PC-3 (cell line): ENCODE measurements at regions not wholly inside any gene's neighbourhood (a gene's known extent, or its start where the extent isn't known, plus 50 kb on each side); places are given as distances from the start of the nearest gene placed in this dataset.

Source experiments
- ATAC-seq: fragments of 200-7000 bp; cut with Tn5 transposase; 2 replicates; pipeline ENCODE4 v1.9.1; 2020; ENCODE audit warnings: mild to moderate bottlenecking, moderate library complexity
- BruUV-seq: library from RNA; stranded (reverse); fragments of 400-500 nt; replicated peaks from 2 replicates; lab custom pipeline; 2021; lab: Mats Ljungman, UMichigan
- CTCF ChIA-PET: fragments of 300-600 bp; sonication (Branson Sonifier 250); formaldehyde crosslinking; loops from one replicate; lab custom pipeline; 2022; ENCODE audit warnings: antibody characterized with exemption; lab: Charles Lee
- POLR2A ChIA-PET: fragments of 300-600 bp; sonication (Branson Sonifier 250); formaldehyde crosslinking; loops from one replicate; lab custom pipeline; 2022; ENCODE audit warnings: antibody characterized with exemption; ENCODE audit not compliant: unreplicated experiment; lab: Charles Lee
- DNase-seq: peaks from one replicate; pipeline ENCODE4 v3.0.0-alpha.2; 2015
- H2AFZ ChIP-seq: fragments of 300-600 bp; sonication (generic); 2 replicates; pipeline ENCODE4 v1.6.0; 2016; ENCODE audit warnings: antibody characterized with exemption, low read length
- H3F3A ChIP-seq: fragments of 300-600 bp; sonication (generic); one replicate; pipeline ENCODE4 v1.6.0; 2017; ENCODE audit warnings: antibody characterized with exemption, low read length, control low read depth, mild to moderate bottlenecking; ENCODE audit not compliant: unreplicated experiment
- H3K27ac ChIP-seq: fragments of 300-600 bp; sonication (generic); 2 replicates; pipeline ENCODE4 v1.5.1; 2016; ENCODE audit warnings: mild to moderate bottlenecking, low read length
- H3K27me3 ChIP-seq: fragments of 300-600 bp; sonication (generic); 2 replicates; pipeline ENCODE4 v1.6.1; 2016; ENCODE audit warnings: low read length, mixed read lengths
- H3K36me3 ChIP-seq: fragments of 300-600 bp; sonication (generic); 2 replicates; pipeline ENCODE4 v1.6.1; 2016; ENCODE audit warnings: low read depth, mixed run types, low read length, mixed read lengths
- H3K4me1 ChIP-seq: fragments of 300-600 bp; sonication (generic); 2 replicates; pipeline ENCODE4 v1.5.1; 2016; ENCODE audit warnings: low read length; ENCODE audit not compliant: insufficient read depth
- H3K4me2 ChIP-seq: fragments of 300-600 bp; sonication (generic); 2 replicates; pipeline ENCODE4 v1.6.0; 2016; ENCODE audit warnings: low read length
- H3K4me3 ChIP-seq: fragments of 300-600 bp; sonication (generic); 2 replicates; pipeline ENCODE4 v1.5.1; 2016; ENCODE audit warnings: mild to moderate bottlenecking, low read length, mixed read lengths
- H3K79me2 ChIP-seq: fragments of 300-600 bp; sonication (generic); 2 replicates; pipeline ENCODE4 v1.6.1; 2017; ENCODE audit warnings: low read length, mixed read lengths
- H3K9ac ChIP-seq: fragments of 300-600 bp; sonication (generic); 2 replicates; pipeline ENCODE4 v1.6.0; 2016; ENCODE audit warnings: mild to moderate bottlenecking, low read length
- H3K9me2 ChIP-seq: fragments of 300-600 bp; sonication (generic); replicated peaks from 2 replicates; pipeline ENCODE4 v1.6.1; 2016; ENCODE audit warnings: mixed run types, low read length, mixed read lengths
- H3K9me3 ChIP-seq: fragments of 300-600 bp; sonication (generic); 2 replicates; pipeline ENCODE4 v1.6.1; 2016; ENCODE audit warnings: low read length, mixed read lengths
- H4K20me1 ChIP-seq: fragments of 300-600 bp; sonication (generic); 2 replicates; pipeline ENCODE4 v1.6.1; 2016; ENCODE audit warnings: low read length, mixed read lengths
- CTCF ChIP-seq: fragments of 300-600 bp; sonication (generic); conservative IDR thresholded peaks from 2 replicates; pipeline ENCODE4 v1.5.1; 2017; ENCODE audit warnings: antibody characterized with exemption, low read depth, mild to moderate bottlenecking, low read length
- EZH2 ChIP-seq: fragments of 300-600 bp; sonication (generic); IDR thresholded peaks from one replicate; pipeline ENCODE4 v1.6.1; 2017; ENCODE audit warnings: antibody characterized with exemption, mild to moderate bottlenecking, low read length; ENCODE audit not compliant: unreplicated experiment
- EZH2phosphoT487 ChIP-seq: fragments of 300-600 bp; sonication (generic); IDR thresholded peaks from 2 replicates; pipeline ENCODE4 v1.6.1; 2018; ENCODE audit warnings: mild to moderate bottlenecking, antibody characterized with exemption, low read length, borderline replicate concordance
- intact Hi-C: fragments of 100-400 bp; cut with micrococcal nuclease; formaldehyde crosslinking; loops from 2 replicates; pipeline ENCODE4 v1.9.0; 2023

- Histone ChIP-seq H3K36me3 (no peaks in the 10 kb centered on the region), H3K79me2 (no peaks in the 10 kb centered on the region), H3F3A (no peaks in the 10 kb centered on the region), H3K4me2 (no peak overlapping the region), H3K9me3 (no peaks in the 10 kb centered on the region), H3K4me3 (no peak overlapping the region), H3K9me2 (no peaks in the 10 kb centered on the region), H3K9ac (no peak overlapping the region), H4K20me1 (no peaks in the 10 kb centered on the region), H3K4me1 (no peaks in the 10 kb centered on the region), H3K27me3 (no peaks in the 10 kb centered on the region), H3K27ac (no peak overlapping the region), H2AFZ (no peak overlapping the region)
- ATAC-seq (no peak), DNase-seq (peak; percentile 11)
- no TSS peak for BruUV-seq
- ChIA-PET CTCF (interaction anchor here (0.7 to 2.0 kb wide), 5 partner anchors 15 to 739 kb away, joined by 3 to 11 read pairs (median 4); no protein-coding TSS in a partner anchor), POLR2A (no interaction called here)
- no peak for TF ChIP-seq CTCF
- no peak for TF ChIP-seq EZH2phosphoT487
- no peak for TF ChIP-seq EZH2
- intact Hi-C loops: loop anchor here (5.0 kb wide), 1 partner anchor 198 kb away; no protein-coding TSS in a partner anchor
Measured at GRCh38 chr10:69715156-69715898, 85.3 kb downstream of the FAM241B start.

- Histone ChIP-seq H3K27me3 (no peaks in the 10 kb centered on the region), H3K27ac (no peak overlapping the region), H3K9ac (no peak overlapping the region), H3F3A (no peaks in the 10 kb centered on the region), H4K20me1 (no peaks in the 10 kb centered on the region), H3K9me3 (no peaks in the 10 kb centered on the region), H2AFZ (no peak overlapping the region), H3K4me3 (no peak overlapping the region), H3K9me2 (no peaks in the 10 kb centered on the region), H3K4me1 (no peaks in the 10 kb centered on the region), H3K4me2 (no peak overlapping the region), H3K36me3 (no peaks in the 10 kb centered on the region), H3K79me2 (no peaks in the 10 kb centered on the region)
- intact Hi-C loops: loop anchor here (5.0 kb wide), 1 partner anchor 199 kb away; no protein-coding TSS in a partner anchor
- no TSS peak for BruUV-seq
- CTCF ChIA-PET: interaction anchor here (0.7 to 2.0 kb wide), 8 partner anchors 16 to 739 kb away, joined by 3 to 11 read pairs (median 3); no protein-coding TSS in a partner anchor
- TF ChIP-seq EZH2phosphoT487: no peak
- DNase-seq: peak; percentile 44
- ATAC-seq: peak; percentile 45
- POLR2A ChIA-PET: interaction anchor here (0.7 kb wide), 1 partner anchor 15 kb away, joined by 3 read pairs; no protein-coding TSS in a partner anchor
Measured at GRCh38 chr10:69715899-69716606, 85.7 kb upstream of the COL13A1 start.

- POLR2A ChIA-PET: interaction anchor here (0.7 kb wide), 1 partner anchor 14 kb away, joined by 3 read pairs; no protein-coding TSS in a partner anchor
- Histone ChIP-seq H3K27me3 (no peaks in the 10 kb centered on the region), H3K9ac (no peak overlapping the region), H2AFZ (no peak overlapping the region; the same call in 1 of the 2 replicates), H3K9me2 (no peaks in the 10 kb centered on the region), H3F3A (no peaks in the 10 kb centered on the region), H3K4me3 (no peak overlapping the region), H4K20me1 (no peaks in the 10 kb centered on the region), H3K79me2 (no peaks in the 10 kb centered on the region), H3K4me2 (no peak overlapping the region), H3K27ac (no peak overlapping the region), H3K36me3 (no peaks in the 10 kb centered on the region), H3K9me3 (no peaks in the 10 kb centered on the region), H3K4me1 (peaks cover 3% of the 10 kb centered on the region; the same call in 1 of the 2 replicates)
- ATAC-seq (peak; percentile 93), DNase-seq (peak; percentile 95)
- CTCF ChIA-PET: interaction anchor here (0.5 to 2.0 kb wide), 5 partner anchors 17 to 84 kb away, joined by 3 to 8 read pairs (median 3); no protein-coding TSS in a partner anchor
- intact Hi-C loops: loop anchor here (1.0 to 5.0 kb wide), 3 partner anchors 21 to 200 kb away; no protein-coding TSS in a partner anchor
- BruUV-seq: no TSS peak
- TF ChIP-seq CTCF (peak; percentile 99), EZH2 (no peak)
Measured at GRCh38 chr10:69716711-69717560, 84.8 kb upstream of the COL13A1 start.
